HG02678 (cell line): ENCODE measurements at regions not wholly inside any gene's neighbourhood (a gene's known extent, or its start where the extent isn't known, plus 50 kb on each side); places are given as distances from the start of the nearest gene placed in this dataset.

Source experiments
- ATAC-seq: cut with Tn5 transposase; IDR thresholded peaks from one replicate; pipeline ENCODE4 v1.9.1; 2021; ENCODE audit warnings: mild to moderate bottlenecking, moderate library complexity; ENCODE audit not compliant: unreplicated experiment

GRCh38 chr2:20539776-20540586, 93.1 kb downstream of the RHOB start:
- ATAC-seq = no peak

- ATAC-seq = no peak
Measured at GRCh38 chr2:20540587-20541293, 93.9 kb downstream of the RHOB start.

- no peak for ATAC-seq
Measured at GRCh38 chr2:20541294-20541640, 94.4 kb downstream of the RHOB start.

- ATAC-seq = no peak
Measured at GRCh38 chr2:20541651-20542050, 94.8 kb downstream of the RHOB start.

- no peak for ATAC-seq
Measured at GRCh38 chr2:20542269-20542668, 95.4 kb downstream of the RHOB start.

GRCh38 chr2:20542746-20543468, 96.0 kb downstream of the RHOB start:
- no peak for ATAC-seq

- ATAC-seq = no peak
Measured at GRCh38 chr2:20543469-20544152, 96.7 kb downstream of the RHOB start.

- no peak for ATAC-seq
Measured at GRCh38 chr2:20544153-20544747, 97.4 kb downstream of the RHOB start.

- ATAC-seq = no peak
Measured at GRCh38 chr2:20549144-20549543, 101.8 kb downstream of the HS1BP3 start.

GRCh38 chr2:20549691-20550348, 101.1 kb downstream of the HS1BP3 start:
- ATAC-seq = no peak

GRCh38 chr2:20551260-20551944, 99.5 kb downstream of the HS1BP3 start:
- ATAC-seq = no peak

- no peak for ATAC-seq
Measured at GRCh38 chr2:20551945-20552328, 99.0 kb downstream of the HS1BP3 start.

- no peak for ATAC-seq
Measured at GRCh38 chr2:20552847-20553246, 98.1 kb downstream of the HS1BP3 start.

- no peak for ATAC-seq
Measured at GRCh38 chr2:20553580-20553979, 97.3 kb downstream of the HS1BP3 start.

GRCh38 chr2:20555954-20556353, 94.9 kb downstream of the HS1BP3 start:
- no peak for ATAC-seq

- ATAC-seq = no peak
Measured at GRCh38 chr2:20556756-20557155, 94.1 kb downstream of the HS1BP3 start.

- no peak for ATAC-seq
Measured at GRCh38 chr2:20557226-20557625, 93.7 kb downstream of the HS1BP3 start.

GRCh38 chr2:20557635-20558034, 93.3 kb downstream of the HS1BP3 start:
- ATAC-seq = no peak

GRCh38 chr2:20558391-20559150, 92.3 kb downstream of the HS1BP3 start:
- ATAC-seq = no peak
